Neural cell (in vitro differentiated cells): ENCODE measurements at regions not wholly inside any gene's neighbourhood (a gene's known extent, or its start where the extent isn't known, plus 50 kb on each side); places are given as distances from the start of the nearest gene placed in this dataset.

ENCODE experiments used
- CTCF ChIP-seq: fragments of 450-650 bp; IDR thresholded peaks from 2 replicates; pipeline ENCODE4 v1.5.1; 2014; ENCODE audit warnings: antibody characterized with exemption, mild to moderate bottlenecking, moderate library complexity; ENCODE audit not compliant: poor library complexity, severe bottlenecking
- EP300 ChIP-seq: fragments of 450-650 bp; conservative IDR thresholded peaks from 2 replicates; pipeline ENCODE4 v1.6.1; 2014; ENCODE audit warnings: antibody characterized with exemption, mild to moderate bottlenecking, moderate library complexity; ENCODE audit not compliant: poor library complexity, severe bottlenecking
- EZH2 ChIP-seq: fragments of 200-600, 300-800 bp; shearing (Covaris generic), sonication (generic); IDR thresholded peaks from 2 replicates; pipeline ENCODE4 v1.6.1; 2014; ENCODE audit warnings: antibody characterized with exemption, low read length, borderline replicate concordance, mild to moderate bottlenecking; ENCODE audit not compliant: insufficient read depth, poor library complexity, severe bottlenecking
- MXI1 ChIP-seq: fragments of 450-650 bp; conservative IDR thresholded peaks from 2 replicates; pipeline ENCODE4 v1.6.1; 2014; ENCODE audit warnings: antibody characterized with exemption, mild to moderate bottlenecking; ENCODE audit not compliant: poor library complexity, severe bottlenecking
- POLR2AphosphoS5 ChIP-seq: IDR thresholded peaks from 2 replicates; pipeline ENCODE4 v1.6.1; 2012
- RAD21 ChIP-seq: fragments of 450-650 bp; conservative IDR thresholded peaks from 2 replicates; pipeline ENCODE4 v1.6.1; 2014; ENCODE audit warnings: antibody characterized with exemption, mild to moderate bottlenecking, moderate library complexity
- SMC3 ChIP-seq: fragments of 450-650 bp; conservative IDR thresholded peaks from 2 replicates; pipeline ENCODE4 v1.6.1; 2014; ENCODE audit warnings: antibody characterized with exemption, mild to moderate bottlenecking, moderate library complexity; ENCODE audit not compliant: poor library complexity
- TAF1 ChIP-seq: IDR thresholded peaks from 2 replicates; pipeline ENCODE4 v1.6.1; 2012; ENCODE audit warnings: low read depth

DNA sequence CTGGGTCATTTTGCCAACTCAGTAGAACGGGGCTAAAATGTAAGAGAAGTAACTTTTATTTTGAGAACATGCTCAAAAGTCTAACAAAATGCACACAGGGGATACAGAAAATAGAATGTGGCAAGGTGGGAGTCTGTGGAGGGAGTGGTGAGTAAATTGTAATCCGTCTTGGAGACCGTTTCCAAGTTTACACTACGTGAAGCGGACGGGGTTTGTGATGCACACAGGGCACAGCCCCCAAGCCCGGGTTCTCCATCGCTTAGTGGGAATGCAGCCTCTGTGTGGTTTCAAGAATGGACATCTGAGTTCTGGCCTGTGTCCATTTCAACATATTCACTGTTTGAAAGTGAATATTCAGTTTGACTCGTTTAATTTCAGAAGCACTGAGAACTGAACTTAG is 65.0 kb upstream of the TMEM18 start:
- TF ChIP-seq EZH2: no peak
- TF ChIP-seq MXI1: no peak
- no peak for TF ChIP-seq CTCF
- TF ChIP-seq TAF1: no peak
- TF ChIP-seq SMC3: no peak
- TF ChIP-seq POLR2AphosphoS5: no peak
- no peak for TF ChIP-seq RAD21
- TF ChIP-seq EP300: no peak
